ENCODE measurements at regions not wholly inside any gene's neighbourhood (a gene's known extent, or its start where the extent isn't known, plus 50 kb on each side); places are given as distances from the start of the nearest gene placed in this dataset.
"Not testable (repeated sequence)": the region's sequence is repeated elsewhere in the genome, so short reads cannot be mapped to it uniquely, and the experiment has no call there.

- Histone ChIP-seq H3F3A (ENCODE audit: low read length, unreplicated experiment) (no peaks in the 10 kb centered on the region), H3K27ac (ENCODE audit: low read length) (no peak overlapping the region), H3K79me2 (ENCODE audit: low read length) (no peaks in the 10 kb centered on the region), H3K9me2 (replicated peaks; ENCODE audit: low read length) (no peaks in the 10 kb centered on the region), H2AFZ (ENCODE audit: low read length) (no peak overlapping the region), H3K4me2 (ENCODE audit: low read length) (no peak overlapping the region), H3K9ac (ENCODE audit: low read length) (no peak overlapping the region), H3K4me3 (ENCODE audit: low read length) (no peak overlapping the region), H3K9me3 (ENCODE audit: low read length) (no peaks in the 10 kb centered on the region), H3K36me3 (ENCODE audit: low read depth, low read length) (no peaks in the 10 kb centered on the region), H3K4me1 (ENCODE audit: insufficient read depth, low read length) (no peaks in the 10 kb centered on the region), H4K20me1 (ENCODE audit: low read length) (no peaks in the 10 kb centered on the region), H3K27me3 (ENCODE audit: low read length) (no peaks in the 10 kb centered on the region)
- BruUV-seq (replicated peaks): no TSS peak
- ATAC-seq (no peak), DNase-seq (no peak)
- intact Hi-C loops (cut with micrococcal nuclease): no loop called here
- ChIA-PET POLR2A (ENCODE audit: unreplicated experiment) (no interaction called here), CTCF (no interaction called here)
- no peak for TF ChIP-seq EZH2phosphoT487 (IDR thresholded peaks at IDR 0.05; ENCODE audit: borderline replicate concordance, low read length)
- no peak for TF ChIP-seq CTCF (conservative IDR thresholded peaks at IDR 0.05; ENCODE audit: low read depth, low read length)
- no peak for TF ChIP-seq EZH2 (IDR thresholded peaks at IDR 0.05; ENCODE audit: low read length, unreplicated experiment)
Observed at GRCh38 chr6:102911571-102911970, 1518.1 kb downstream of the GRIK2 start.

GRCh38 chr6:102910701-102911139, 1517.2 kb downstream of the GRIK2 start:
- BruUV-seq (replicated peaks); H3K4me2 ChIP-seq (ENCODE audit: low read length); H3K9me3 ChIP-seq (ENCODE audit: low read length); H3K79me2 ChIP-seq (ENCODE audit: low read length); CTCF ChIA-PET; H3K4me3 ChIP-seq (ENCODE audit: low read length); H3F3A ChIP-seq (ENCODE audit: low read length, unreplicated experiment); POLR2A ChIA-PET (ENCODE audit: unreplicated experiment); intact Hi-C loops (cut with micrococcal nuclease); ATAC-seq; H3K27ac ChIP-seq (ENCODE audit: low read length); H2AFZ ChIP-seq (ENCODE audit: low read length); H3K36me3 ChIP-seq (ENCODE audit: low read depth, low read length); H3K9ac ChIP-seq (ENCODE audit: low read length); H3K9me2 ChIP-seq (replicated peaks; ENCODE audit: low read length); H3K27me3 ChIP-seq (ENCODE audit: low read length); H4K20me1 ChIP-seq (ENCODE audit: low read length); H3K4me1 ChIP-seq (ENCODE audit: insufficient read depth, low read length); DNase-seq: not testable (repeated sequence)

- no peak for ATAC-seq
- CTCF ChIA-PET: interaction anchor here (0.6 kb wide), 1 partner anchor 1133 kb away, joined by 5 read pairs; no protein-coding TSS in a partner anchor
- Histone ChIP-seq H3K36me3 (ENCODE audit: low read depth, low read length) (no peaks in the 10 kb centered on the region), H3K9me3 (ENCODE audit: low read length) (no peaks in the 10 kb centered on the region), H3K27me3 (ENCODE audit: low read length) (no peaks in the 10 kb centered on the region), H3K4me2 (ENCODE audit: low read length) (no peak overlapping the region), H3K4me3 (ENCODE audit: low read length) (no peak overlapping the region), H4K20me1 (ENCODE audit: low read length) (no peaks in the 10 kb centered on the region), H3K27ac (ENCODE audit: low read length) (no peak overlapping the region), H2AFZ (ENCODE audit: low read length) (no peak overlapping the region), H3K9me2 (replicated peaks; ENCODE audit: low read length) (no peaks in the 10 kb centered on the region), H3F3A (ENCODE audit: low read length, unreplicated experiment) (no peaks in the 10 kb centered on the region), H3K4me1 (ENCODE audit: insufficient read depth, low read length) (no peaks in the 10 kb centered on the region), H3K79me2 (ENCODE audit: low read length) (no peaks in the 10 kb centered on the region), H3K9ac (ENCODE audit: low read length) (no peak overlapping the region)
- intact Hi-C loops (cut with micrococcal nuclease): no loop called here
- BruUV-seq (replicated peaks): no TSS peak
- no peak for DNase-seq
- POLR2A ChIA-PET (ENCODE audit: unreplicated experiment): no interaction called here
- TF ChIP-seq EZH2 (IDR thresholded peaks at IDR 0.05; ENCODE audit: low read length, unreplicated experiment) (no peak), CTCF (conservative IDR thresholded peaks at IDR 0.05; ENCODE audit: low read depth, low read length) (no peak), EZH2phosphoT487 (IDR thresholded peaks at IDR 0.05; ENCODE audit: borderline replicate concordance, low read length) (no peak)
Observed at GRCh38 chr6:102907181-102907580, 1513.7 kb downstream of the GRIK2 start.

Measured in PC-3 (cell line).